NCI-H146 (cell line): ENCODE measurements at regions not wholly inside any gene's neighbourhood (a gene's known extent, or its start where the extent isn't known, plus 50 kb on each side); places are given as distances from the start of the nearest gene placed in this dataset.

ENCODE experiments used
- DNase-seq: peaks from one replicate; lab custom pipeline; 2025; lab: John Stamatoyannopoulos, UW

DNA sequence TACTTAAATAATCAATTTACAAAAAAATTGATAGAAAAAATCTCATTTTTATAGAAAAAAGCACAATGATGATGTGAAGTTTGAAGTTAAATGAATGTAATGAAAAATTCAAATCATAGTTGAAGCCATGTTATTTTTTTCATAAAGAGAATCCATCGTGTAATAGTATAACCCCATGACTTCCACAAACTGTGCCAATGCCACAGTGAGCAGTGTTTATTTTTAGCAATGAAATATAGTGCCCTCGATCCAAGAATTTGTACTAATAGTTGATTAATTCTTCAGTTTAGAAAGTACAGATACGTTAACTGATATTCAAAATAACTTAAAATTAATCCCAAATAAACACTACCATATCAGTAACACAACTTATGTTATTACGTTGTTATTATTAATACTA, 225.9 kb downstream of the PTPRC start:
- no peak for DNase-seq

DNA sequence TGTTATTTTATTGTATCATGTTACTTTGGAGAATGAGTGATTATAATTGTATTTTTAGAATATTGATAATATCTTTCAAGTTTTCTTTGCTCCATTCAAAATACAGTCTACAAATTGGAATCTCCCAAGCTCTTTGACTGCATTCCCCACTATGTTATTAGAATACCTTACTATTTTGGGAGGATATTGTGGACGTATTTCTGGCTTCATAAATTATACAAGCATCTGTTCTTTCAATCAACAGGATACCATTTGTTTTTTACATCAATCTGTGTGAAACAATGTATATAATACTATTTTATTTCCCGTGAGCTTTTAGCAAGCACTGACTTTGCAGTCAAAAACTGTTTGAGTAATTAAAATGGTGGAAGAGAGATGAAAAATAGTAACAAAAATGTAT, 226.5 kb downstream of the PTPRC start:
- DNase-seq, result no peak

DNA sequence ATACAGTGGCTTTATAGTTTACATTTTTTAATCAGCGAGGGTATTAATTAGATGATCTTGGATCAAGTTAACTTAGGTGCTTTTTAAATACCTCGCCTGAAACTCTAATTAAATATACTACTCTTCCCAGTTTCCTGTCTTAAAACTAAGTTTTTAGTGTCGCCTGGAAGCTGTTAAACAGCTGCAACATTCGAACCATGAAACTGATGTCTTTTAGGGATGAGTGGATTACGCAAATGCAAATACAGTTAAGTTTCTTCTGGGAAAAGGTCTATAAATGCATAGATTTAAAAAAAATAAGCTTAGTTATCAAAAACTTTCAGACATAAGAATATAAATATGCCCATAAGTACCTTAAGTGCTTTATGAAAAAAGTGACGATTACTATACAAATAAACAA, 228.3 kb downstream of the PTPRC start:
- DNase-seq, result no peak

DNA sequence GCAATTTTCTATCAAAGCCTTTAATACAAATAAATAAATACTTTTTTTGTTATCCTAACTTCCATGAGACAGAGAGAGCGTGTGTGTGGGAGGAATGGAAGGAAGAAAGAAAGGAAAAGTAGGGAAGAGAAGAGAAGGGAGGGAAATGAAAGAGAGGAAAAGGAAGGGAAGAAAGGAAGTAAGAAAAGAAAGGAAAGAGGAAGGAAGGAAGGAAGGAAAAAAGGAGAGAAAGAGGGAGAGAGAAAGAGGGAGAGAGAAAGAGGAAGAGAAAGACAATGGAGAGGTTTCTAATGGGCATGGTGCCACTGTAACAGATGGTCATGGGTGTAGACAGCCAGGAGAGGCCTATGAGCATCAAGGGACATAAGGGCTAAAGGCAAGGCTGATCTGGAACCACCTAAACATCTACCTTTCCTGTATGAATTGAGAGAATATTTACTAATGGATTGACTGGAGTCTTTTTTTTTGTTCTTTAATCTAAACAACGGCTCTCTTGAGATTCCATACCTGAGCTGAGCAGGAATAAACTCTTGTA, 234.9 kb downstream of the PTPRC start:
- no peak for DNase-seq

DNA sequence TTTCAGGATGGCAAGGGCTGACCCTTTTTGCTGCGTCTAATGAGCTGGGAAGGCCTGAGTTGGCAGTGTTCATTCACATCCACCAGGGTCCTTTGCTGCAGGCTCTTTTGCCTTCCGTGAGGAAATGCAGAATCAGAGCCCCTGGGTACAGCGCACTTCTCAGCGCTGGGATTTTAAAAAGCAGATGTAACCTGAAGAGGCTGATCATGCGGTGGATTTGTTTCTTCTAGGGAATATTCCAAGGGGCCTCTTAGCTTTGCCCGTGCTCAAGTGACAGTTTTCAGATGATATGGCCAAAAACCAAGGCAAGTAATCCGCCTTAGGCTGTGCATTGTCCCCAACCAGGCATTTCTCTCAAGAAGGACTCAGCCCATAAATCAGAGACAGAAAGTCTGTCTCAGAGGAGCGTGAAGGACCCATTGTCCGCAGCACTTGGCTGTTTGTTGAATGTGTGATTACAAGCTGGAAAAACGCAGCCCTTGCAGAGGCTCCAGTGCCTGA, 237.6 kb downstream of the PTPRC start:
- no peak for DNase-seq

- no peak for DNase-seq
Measured at GRCh38 chr1:198878566-198878965, 239.7 kb downstream of the PTPRC start.

DNA sequence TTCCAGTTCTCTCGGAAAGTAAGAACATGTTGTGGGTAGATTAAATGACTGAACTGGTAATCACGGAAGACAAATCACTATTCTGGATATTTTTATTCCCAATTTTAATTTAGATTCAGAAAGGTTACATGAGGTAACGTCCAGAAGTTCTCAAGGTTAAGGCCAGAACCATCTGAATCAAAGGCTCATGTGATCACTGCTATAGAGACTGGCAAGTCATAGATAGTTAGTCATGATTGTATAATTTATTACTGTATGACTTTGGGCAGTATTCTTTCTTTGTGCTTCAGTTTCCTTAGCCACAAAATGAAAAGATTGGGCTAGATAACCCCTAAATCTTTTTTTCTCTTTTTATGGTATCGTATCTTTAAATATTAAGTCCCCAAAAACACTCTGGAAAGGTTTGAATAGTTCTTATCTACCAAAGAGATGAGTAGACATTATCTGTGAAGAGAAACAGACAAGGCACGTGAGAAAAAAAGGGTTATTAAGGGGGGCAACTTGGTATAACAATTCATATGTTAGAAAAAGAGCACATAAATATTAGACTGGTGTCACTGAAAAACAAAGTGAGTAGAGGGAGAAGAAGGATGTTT, 241.0 kb downstream of the PTPRC start:
- DNase-seq, result no peak

DNA sequence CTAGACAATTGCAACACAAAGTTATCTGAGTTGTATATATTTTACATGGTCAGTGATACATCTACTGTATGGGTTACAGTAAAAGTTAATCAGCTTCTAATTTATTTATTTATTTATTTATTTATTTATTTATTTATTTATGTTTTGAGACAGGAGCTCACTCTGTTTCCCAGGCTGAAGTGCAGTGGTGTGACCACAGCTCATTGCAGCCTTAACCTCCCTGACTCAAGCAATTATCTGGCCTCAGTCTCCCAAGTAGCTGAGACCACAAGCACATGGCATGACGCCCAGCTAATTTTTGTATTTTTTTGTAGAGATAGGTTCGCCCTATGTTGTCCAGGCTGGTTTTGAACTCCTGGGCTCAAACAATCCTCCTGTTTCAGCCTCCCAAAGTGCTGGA, 241.6 kb downstream of the PTPRC start:
- DNase-seq, result no peak

GRCh38 chr1:198880818-198881597, 242.2 kb downstream of the PTPRC start:
- no peak for DNase-seq

- DNase-seq, result no peak
Measured at GRCh38 chr1:198883184-198883583, 244.3 kb downstream of the PTPRC start.

DNA sequence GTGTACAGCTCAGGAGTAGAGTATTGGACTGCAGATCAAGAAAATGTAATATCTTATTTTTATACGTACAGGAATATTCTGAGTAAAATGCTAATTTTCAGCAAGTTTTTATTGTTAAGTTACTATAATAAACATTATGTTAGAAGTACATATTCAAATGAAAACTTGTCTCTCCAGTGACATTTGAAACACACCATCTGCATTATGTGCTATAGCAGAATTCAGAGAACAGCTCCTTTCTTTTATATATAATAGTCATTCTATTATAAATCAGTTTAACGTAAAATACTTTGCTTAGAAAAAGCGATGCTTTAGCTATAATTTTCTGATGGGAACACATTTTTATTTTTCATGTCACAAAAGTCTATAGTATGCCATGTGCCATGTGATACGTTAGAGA, 249.0 kb downstream of the PTPRC start:
- DNase-seq, result no peak

DNA sequence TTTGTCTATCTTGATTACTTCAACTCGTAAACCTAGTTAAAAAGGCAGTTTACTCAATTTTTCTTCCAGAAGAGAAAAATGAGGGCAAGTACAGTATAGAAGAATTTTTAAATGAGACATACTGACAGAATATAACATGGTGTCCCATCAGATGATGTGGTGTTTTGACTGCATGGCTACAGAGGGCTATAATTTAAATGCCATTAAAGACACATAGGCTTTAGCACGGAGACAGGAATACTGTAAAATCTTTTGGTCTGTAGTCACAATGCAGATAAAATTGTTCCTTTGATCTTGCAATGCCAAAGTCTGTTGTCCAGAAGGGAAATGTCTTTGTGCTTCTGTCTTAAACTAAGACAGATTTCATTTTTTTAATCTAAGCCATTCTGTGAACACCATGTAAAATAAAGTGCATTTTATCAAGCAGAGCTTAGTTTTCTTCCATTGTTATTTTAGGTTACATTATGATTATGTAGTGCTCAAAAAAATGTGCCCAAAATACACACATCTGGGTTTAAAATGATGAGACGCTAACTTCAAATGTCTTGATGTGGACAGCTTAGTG, 249.6 kb downstream of the PTPRC start:
- DNase-seq, result no peak

GRCh38 chr1:198889101-198889500, 250.3 kb downstream of the PTPRC start:
- no peak for DNase-seq

- no peak for DNase-seq
Measured at GRCh38 chr1:198889749-198890148, 250.9 kb downstream of the PTPRC start.

GRCh38 chr1:198890214-198890930, 251.5 kb downstream of the PTPRC start:
- DNase-seq, result peak; percentile 40

- DNase-seq, result peak; percentile 32
Measured at GRCh38 chr1:198892065-198892464, 253.2 kb downstream of the PTPRC start.

GRCh38 chr1:198893141-198893540, 254.3 kb downstream of the PTPRC start:
- no peak for DNase-seq

GRCh38 chr1:198893763-198894444, 255.1 kb downstream of the PTPRC start:
- DNase-seq, result no peak

- DNase-seq, result no peak
Measured at GRCh38 chr1:198901266-198901665, 262.4 kb downstream of the PTPRC start.

- DNase-seq, result no peak
Measured at GRCh38 chr1:198902655-198903054, 263.8 kb downstream of the PTPRC start.

GRCh38 chr1:198903203-198903602, 264.4 kb downstream of the PTPRC start:
- DNase-seq, result no peak

DNA sequence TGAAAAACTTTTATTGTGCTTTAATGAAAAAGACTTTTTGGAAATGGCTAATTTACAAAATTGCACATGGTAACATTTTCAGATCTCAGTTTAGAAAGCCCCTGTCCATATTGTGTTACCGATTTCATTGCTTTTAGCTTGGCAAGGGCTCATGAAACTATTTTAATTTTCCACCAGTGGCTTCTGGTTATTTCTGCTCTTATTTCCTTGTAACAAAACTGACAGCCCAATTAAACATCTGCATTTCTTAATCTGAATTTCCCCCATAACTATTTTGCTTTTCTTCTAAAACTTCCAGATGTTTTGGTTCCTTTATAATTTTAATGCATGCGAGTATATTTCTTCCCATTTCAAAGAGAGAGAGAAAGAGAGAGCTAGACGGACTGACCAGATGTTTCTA, 264.8 kb downstream of the PTPRC start:
- DNase-seq, result no peak
